ENCODE measurements at regions not wholly inside any gene's neighbourhood (a gene's known extent, or its start where the extent isn't known, plus 50 kb on each side); places are given as distances from the start of the nearest gene placed in this dataset.

- DNase-seq: no peak
- Histone ChIP-seq H3K4me3 (ENCODE audit: low read length in 2 of 2) (no peak overlapping the region), H3K9me3 (ENCODE audit: control insufficient read depth in 1 of 2, low read length in 2 of 2) (peaks cover 0 to 3% of the 10 kb centered on the region in 2 donors), H3K36me3 (ENCODE audit: insufficient read depth, low read length) (no peaks in the 10 kb centered on the region), H3K4me1 (ENCODE audit: insufficient read depth, low read length) (no peaks in the 10 kb centered on the region), H3K27me3 (ENCODE audit: insufficient read depth, low read length) (no peaks in the 10 kb centered on the region), H3K27ac (ENCODE audit: low read depth, low read length) (no peak overlapping the region)
- H3K4me1 Mint-ChIP-seq: no peaks in the 10 kb centered on the region
- H3K9me3 Mint-ChIP-seq: peaks cover 0 to 13% (median 5%) of the 10 kb centered on the region in 8 donors
- H3K4me3 Mint-ChIP-seq: no peak overlapping the region
- no peaks in the 10 kb centered on the region for H3K36me3 Mint-ChIP-seq
- ChIA-PET CTCF (ENCODE audit: partially characterized antibody) (no interaction called here), POLR2A (ENCODE audit: partially characterized antibody) (no interaction called here)
- H3K27ac Mint-ChIP-seq: no peak overlapping the region
- intact Hi-C loops (cut with micrococcal nuclease): no loop called here
- no peaks in the 10 kb centered on the region for H3K27me3 Mint-ChIP-seq
Measured at GRCh38 chr1:69196071-69196470, 371.7 kb upstream of the LRRC7 start.

- DNase-seq: no peak
- ChIA-PET CTCF (ENCODE audit: partially characterized antibody) (no interaction called here), POLR2A (ENCODE audit: partially characterized antibody) (no interaction called here)
- H3K4me3 Mint-ChIP-seq: no peak overlapping the region
- Histone ChIP-seq H3K9me3 (ENCODE audit: control insufficient read depth in 1 of 2, low read length in 2 of 2) (peaks cover 0 to 3% of the 10 kb centered on the region in 2 donors), H3K27me3 (ENCODE audit: insufficient read depth, low read length) (no peaks in the 10 kb centered on the region), H3K27ac (ENCODE audit: low read depth, low read length) (no peak overlapping the region), H3K4me3 (ENCODE audit: low read length in 2 of 2) (no peak overlapping the region), H3K4me1 (ENCODE audit: insufficient read depth, low read length) (no peaks in the 10 kb centered on the region), H3K36me3 (ENCODE audit: insufficient read depth, low read length) (no peaks in the 10 kb centered on the region)
- peaks cover 2 to 14% (median 5%) of the 10 kb centered on the region in 8 donors for H3K9me3 Mint-ChIP-seq
- intact Hi-C loops (cut with micrococcal nuclease): no loop called here
- H3K4me1 Mint-ChIP-seq: no peaks in the 10 kb centered on the region
- no peaks in the 10 kb centered on the region for H3K27me3 Mint-ChIP-seq
- H3K27ac Mint-ChIP-seq: no peak overlapping the region
- no peaks in the 10 kb centered on the region for H3K36me3 Mint-ChIP-seq
Measured at GRCh38 chr1:69197816-69198215, 369.9 kb upstream of the LRRC7 start.

DNA sequence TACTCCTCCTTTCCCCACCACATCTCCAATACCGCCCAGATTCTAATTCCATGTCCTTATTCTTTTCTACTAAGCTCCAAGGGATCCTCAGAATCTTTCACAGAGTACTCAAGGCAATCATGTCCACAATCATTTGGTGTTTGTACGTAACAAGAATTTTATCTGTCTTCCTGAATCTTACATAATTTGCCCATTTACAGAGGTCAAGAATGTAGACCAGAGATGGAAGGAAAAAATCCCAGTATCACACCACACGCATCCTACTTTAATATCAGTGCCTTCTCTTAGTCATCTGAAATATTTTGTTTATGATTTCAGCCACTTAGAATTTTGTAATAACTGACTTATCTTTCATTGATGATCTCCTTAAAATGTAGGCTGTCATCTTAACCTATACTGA is 366.0 kb upstream of the LRRC7 start:
- Histone ChIP-seq H3K9me3 (ENCODE audit: control insufficient read depth in 1 of 2, low read length in 2 of 2) (peaks cover 0 to 3% of the 10 kb centered on the region in 2 donors), H3K36me3 (ENCODE audit: insufficient read depth, low read length) (no peaks in the 10 kb centered on the region), H3K27ac (ENCODE audit: low read depth, low read length) (no peak overlapping the region), H3K4me1 (ENCODE audit: insufficient read depth, low read length) (no peaks in the 10 kb centered on the region), H3K27me3 (ENCODE audit: insufficient read depth, low read length) (no peaks in the 10 kb centered on the region), H3K4me3 (ENCODE audit: low read length in 2 of 2) (no peak overlapping the region)
- Mint-ChIP-seq H3K27me3 (no peaks in the 10 kb centered on the region), H3K36me3 (no peaks in the 10 kb centered on the region), H3K4me1 (no peaks in the 10 kb centered on the region), H3K27ac (no peak overlapping the region), H3K4me3 (no peak overlapping the region), H3K9me3 (peaks cover 2 to 13% (median 11%) of the 10 kb centered on the region in 8 donors)
- no peak for DNase-seq
- ChIA-PET POLR2A (ENCODE audit: partially characterized antibody) (no interaction called here), CTCF (ENCODE audit: partially characterized antibody) (no interaction called here)
- intact Hi-C loops (cut with micrococcal nuclease): no loop called here

DNA sequence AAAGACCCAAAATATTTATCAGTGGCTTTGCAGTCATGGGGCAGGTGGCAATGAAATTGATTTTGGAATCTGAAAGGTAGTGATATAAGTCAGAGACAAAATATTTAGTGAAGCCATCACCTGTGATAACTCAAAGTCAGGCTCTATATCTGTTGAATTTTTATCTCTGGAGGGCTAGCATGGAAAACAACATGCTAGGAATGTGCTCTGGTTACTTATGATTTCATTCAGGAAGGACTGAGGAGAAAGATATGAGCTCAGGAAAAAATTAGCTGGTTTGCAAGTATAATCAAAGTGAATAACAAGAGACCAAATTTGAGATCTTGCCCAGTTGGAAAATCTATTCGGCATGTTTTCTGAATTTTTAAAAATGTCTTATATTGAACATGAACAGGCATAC is 364.6 kb upstream of the LRRC7 start:
- no peak overlapping the region for H3K27ac ChIP-seq (ENCODE audit: low read depth, low read length)
- Mint-ChIP-seq H3K27me3 (no peaks in the 10 kb centered on the region), H3K4me1 (no peaks in the 10 kb centered on the region), H3K27ac (no peak overlapping the region), H3K4me3 (no peak overlapping the region), H3K9me3 (peaks cover 2 to 12% (median 10%) of the 10 kb centered on the region in 8 donors), H3K36me3 (no peaks in the 10 kb centered on the region)
- CTCF ChIA-PET (ENCODE audit: partially characterized antibody): no interaction called here
- DNase-seq: no peak
- H3K9me3 ChIP-seq (ENCODE audit: control insufficient read depth in 1 of 2, low read length in 2 of 2): peaks cover 0 to 3% of the 10 kb centered on the region in 2 donors
- H3K4me1 ChIP-seq (ENCODE audit: insufficient read depth, low read length): no peaks in the 10 kb centered on the region
- H3K4me3 ChIP-seq (ENCODE audit: low read length in 2 of 2): no peak overlapping the region
- intact Hi-C loops (cut with micrococcal nuclease): no loop called here
- POLR2A ChIA-PET (ENCODE audit: partially characterized antibody): no interaction called here
- no peaks in the 10 kb centered on the region for H3K36me3 ChIP-seq (ENCODE audit: insufficient read depth, low read length)
- H3K27me3 ChIP-seq (ENCODE audit: insufficient read depth, low read length): no peaks in the 10 kb centered on the region

DNA sequence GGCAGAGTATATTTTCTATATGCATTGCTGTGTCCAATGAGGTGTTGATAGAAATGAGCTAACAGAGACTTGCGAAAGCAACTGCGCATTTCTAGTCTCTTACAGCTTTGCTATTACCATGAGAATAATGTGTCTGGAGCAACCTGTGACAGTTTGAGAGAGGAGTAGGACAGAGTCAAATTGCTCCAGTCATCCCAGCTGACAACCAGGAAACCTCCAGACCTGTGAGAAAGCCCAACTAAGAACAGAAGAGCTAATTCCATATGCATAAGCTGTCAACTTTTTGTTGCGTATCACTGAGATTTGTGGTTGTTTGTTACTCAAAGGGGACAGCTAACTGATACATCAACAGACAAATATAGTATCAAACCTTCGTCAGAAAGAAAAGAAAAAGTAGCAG is 354.1 kb upstream of the LRRC7 start:
- H3K9me3 ChIP-seq (ENCODE audit: control insufficient read depth in 1 of 2, low read length in 2 of 2): no peaks in the 10 kb centered on the region
- intact Hi-C loops (cut with micrococcal nuclease): no loop called here
- DNase-seq: no peak
- H3K27me3 Mint-ChIP-seq: no peaks in the 10 kb centered on the region
- H3K4me1 ChIP-seq (ENCODE audit: insufficient read depth, low read length): no peaks in the 10 kb centered on the region
- H3K4me3 Mint-ChIP-seq: no peak overlapping the region
- no peaks in the 10 kb centered on the region for H3K4me1 Mint-ChIP-seq
- no peak overlapping the region for H3K27ac Mint-ChIP-seq
- no peaks in the 10 kb centered on the region for H3K27me3 ChIP-seq (ENCODE audit: insufficient read depth, low read length)
- H3K36me3 ChIP-seq (ENCODE audit: insufficient read depth, low read length): no peaks in the 10 kb centered on the region
- POLR2A ChIA-PET (ENCODE audit: partially characterized antibody): no interaction called here
- CTCF ChIA-PET (ENCODE audit: partially characterized antibody): no interaction called here
- H3K27ac ChIP-seq (ENCODE audit: low read depth, low read length): no peak overlapping the region
- peaks cover 0 to 25% (median 12%) of the 10 kb centered on the region in 8 donors for H3K9me3 Mint-ChIP-seq
- H3K4me3 ChIP-seq (ENCODE audit: low read length in 2 of 2): no peak overlapping the region
- H3K36me3 Mint-ChIP-seq: no peaks in the 10 kb centered on the region

DNA sequence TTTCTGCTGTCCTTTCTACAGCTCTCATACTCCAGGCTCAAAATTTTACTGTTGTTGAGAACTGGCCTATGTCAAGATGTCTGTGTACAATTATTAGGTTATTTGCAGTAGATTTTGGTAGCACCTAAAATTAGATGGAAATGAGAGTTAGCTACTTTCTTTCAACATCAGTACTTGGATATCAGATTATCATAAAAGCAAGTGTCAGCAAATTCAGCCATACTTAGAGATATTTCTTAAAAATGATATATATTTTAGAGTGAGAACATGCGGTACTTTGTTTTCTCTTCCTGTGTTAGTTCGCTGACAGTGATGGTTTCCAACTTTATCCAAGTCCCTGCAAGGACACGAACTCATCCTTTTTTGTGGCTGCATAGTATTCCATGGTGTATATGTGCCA is 351.8 kb upstream of the LRRC7 start:
- Mint-ChIP-seq H3K36me3 (no peaks in the 10 kb centered on the region), H3K4me1 (no peaks in the 10 kb centered on the region), H3K27me3 (no peaks in the 10 kb centered on the region), H3K4me3 (no peak overlapping the region), H3K9me3 (peaks cover 0 to 25% (median 11%) of the 10 kb centered on the region in 8 donors), H3K27ac (no peak overlapping the region)
- no peak overlapping the region for H3K4me3 ChIP-seq (ENCODE audit: low read length in 2 of 2)
- no peaks in the 10 kb centered on the region for H3K4me1 ChIP-seq (ENCODE audit: insufficient read depth, low read length)
- no peaks in the 10 kb centered on the region for H3K36me3 ChIP-seq (ENCODE audit: insufficient read depth, low read length)
- ChIA-PET CTCF (ENCODE audit: partially characterized antibody) (no interaction called here), POLR2A (ENCODE audit: partially characterized antibody) (no interaction called here)
- no peaks in the 10 kb centered on the region for H3K9me3 ChIP-seq (ENCODE audit: control insufficient read depth in 1 of 2, low read length in 2 of 2)
- no peaks in the 10 kb centered on the region for H3K27me3 ChIP-seq (ENCODE audit: insufficient read depth, low read length)
- H3K27ac ChIP-seq (ENCODE audit: low read depth, low read length): no peak overlapping the region
- intact Hi-C loops (cut with micrococcal nuclease): no loop called here
- no peak for DNase-seq

DNA sequence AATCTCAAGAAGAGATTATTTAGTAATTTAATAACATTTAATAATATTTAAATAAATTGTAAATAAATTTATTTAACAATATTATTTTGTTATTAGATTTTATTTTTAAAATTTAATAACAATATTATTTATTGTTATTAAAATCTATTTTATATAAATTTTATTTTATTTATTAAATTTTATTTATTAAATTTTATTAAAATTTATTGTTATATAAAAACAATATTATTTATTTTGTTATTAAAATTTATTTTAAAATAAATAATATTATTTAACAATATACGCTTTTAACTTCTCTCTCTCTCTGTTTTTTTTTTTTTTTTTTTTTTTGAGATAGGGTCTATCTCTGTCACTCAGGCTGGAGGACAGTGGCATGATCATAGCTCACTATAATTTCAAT is 347.1 kb upstream of the LRRC7 start:
- no peak overlapping the region for H3K4me3 ChIP-seq (ENCODE audit: low read length in 2 of 2)
- Mint-ChIP-seq H3K4me3 (no peak overlapping the region), H3K27ac (no peak overlapping the region), H3K4me1 (no peaks in the 10 kb centered on the region), H3K9me3 (peaks cover 0 to 10% (median 5%) of the 10 kb centered on the region in 8 donors), H3K36me3 (no peaks in the 10 kb centered on the region), H3K27me3 (no peaks in the 10 kb centered on the region)
- POLR2A ChIA-PET (ENCODE audit: partially characterized antibody): no interaction called here
- intact Hi-C loops (cut with micrococcal nuclease): no loop called here
- CTCF ChIA-PET (ENCODE audit: partially characterized antibody): no interaction called here
- no peaks in the 10 kb centered on the region for H3K9me3 ChIP-seq (ENCODE audit: control insufficient read depth in 1 of 2, low read length in 2 of 2)
- DNase-seq: no peak
- H3K27ac ChIP-seq (ENCODE audit: low read depth, low read length): no peak overlapping the region
- H3K36me3 ChIP-seq (ENCODE audit: insufficient read depth, low read length): no peaks in the 10 kb centered on the region
- no peaks in the 10 kb centered on the region for H3K4me1 ChIP-seq (ENCODE audit: insufficient read depth, low read length)
- no peaks in the 10 kb centered on the region for H3K27me3 ChIP-seq (ENCODE audit: insufficient read depth, low read length)

DNA sequence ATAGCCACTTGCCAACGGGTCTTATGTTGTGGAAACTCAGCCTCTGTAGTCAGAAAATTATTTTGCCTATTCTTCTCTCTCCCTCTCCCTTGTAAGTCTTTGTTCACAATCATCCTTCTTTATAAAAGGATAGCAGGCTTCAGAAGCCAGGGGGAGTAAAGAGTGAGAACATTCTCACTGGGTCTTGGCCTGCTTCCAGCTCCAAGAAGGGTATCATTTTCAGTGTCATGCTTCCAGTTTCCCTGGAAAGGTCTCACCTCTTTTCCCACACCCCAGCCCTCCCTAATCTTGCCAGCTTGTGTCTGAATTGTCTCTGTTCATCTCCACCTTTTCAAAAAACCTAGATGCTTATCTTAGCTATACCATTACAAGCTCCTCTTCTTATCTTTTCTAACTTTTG is 346.2 kb upstream of the LRRC7 start:
- CTCF ChIA-PET (ENCODE audit: partially characterized antibody): no interaction called here
- Mint-ChIP-seq H3K4me1 (no peaks in the 10 kb centered on the region), H3K9me3 (peaks cover 0 to 3% (median 2%) of the 10 kb centered on the region in 8 donors), H3K4me3 (no peak overlapping the region), H3K27me3 (no peaks in the 10 kb centered on the region), H3K27ac (no peak overlapping the region), H3K36me3 (no peaks in the 10 kb centered on the region)
- no peaks in the 10 kb centered on the region for H3K36me3 ChIP-seq (ENCODE audit: insufficient read depth, low read length)
- POLR2A ChIA-PET (ENCODE audit: partially characterized antibody): no interaction called here
- no peak overlapping the region for H3K27ac ChIP-seq (ENCODE audit: low read depth, low read length)
- H3K27me3 ChIP-seq (ENCODE audit: insufficient read depth, low read length): no peaks in the 10 kb centered on the region
- no peaks in the 10 kb centered on the region for H3K9me3 ChIP-seq (ENCODE audit: control insufficient read depth in 1 of 2, low read length in 2 of 2)
- H3K4me1 ChIP-seq (ENCODE audit: insufficient read depth, low read length): no peaks in the 10 kb centered on the region
- H3K4me3 ChIP-seq (ENCODE audit: low read length in 2 of 2): no peak overlapping the region
- intact Hi-C loops (cut with micrococcal nuclease): no loop called here
- no peak for DNase-seq

Data from CD4-positive, alpha-beta memory T cell (primary cell).